ENCODE measurements at regions not wholly inside any gene's neighbourhood (a gene's known extent, or its start where the extent isn't known, plus 50 kb on each side); places are given as distances from the start of the nearest gene placed in this dataset.

- DNase-seq (ENCODE audit: low read depth): no peak
These were observed 75.9 kb downstream of the EDN3 start for GRCh38 chr20:59376109-59376841.

- DNase-seq (ENCODE audit: low read depth): no peak
These were observed 76.6 kb downstream of the EDN3 start for GRCh38 chr20:59376998-59377397.

- DNase-seq (ENCODE audit: low read depth): no peak
These were observed 77.4 kb downstream of the EDN3 start for GRCh38 chr20:59377842-59378241.

- no peak for DNase-seq (ENCODE audit: low read depth)
These were observed 78.0 kb downstream of the EDN3 start for GRCh38 chr20:59378396-59378795.

- no peak for DNase-seq (ENCODE audit: low read depth)
These were observed 78.6 kb downstream of the EDN3 start for GRCh38 chr20:59378966-59379365.

GRCh38 chr20:59381689-59382088, 81.3 kb downstream of the EDN3 start:
- no peak for DNase-seq (ENCODE audit: low read depth)

- DNase-seq (ENCODE audit: low read depth): no peak
These were observed 81.8 kb downstream of the EDN3 start for GRCh38 chr20:59382157-59382725.

GRCh38 chr20:59382907-59383306, 82.5 kb downstream of the EDN3 start:
- DNase-seq (ENCODE audit: low read depth): no peak

- no peak for DNase-seq (ENCODE audit: low read depth)
These were observed 84.6 kb downstream of the EDN3 start for GRCh38 chr20:59385038-59385437.

- DNase-seq (ENCODE audit: low read depth): no peak
These were observed 85.1 kb downstream of the EDN3 start for GRCh38 chr20:59385480-59385879.

GRCh38 chr20:59386809-59387208, 86.4 kb downstream of the EDN3 start:
- DNase-seq (ENCODE audit: low read depth): no peak

- DNase-seq (ENCODE audit: low read depth): no peak
These were observed 87.5 kb downstream of the EDN3 start for GRCh38 chr20:59387891-59388290.

GRCh38 chr20:59388402-59388801, 88.0 kb downstream of the EDN3 start:
- DNase-seq (ENCODE audit: low read depth): no peak

GRCh38 chr20:59390437-59390836, 90.0 kb downstream of the EDN3 start:
- DNase-seq (ENCODE audit: low read depth): no peak

- DNase-seq (ENCODE audit: low read depth): no peak
These were observed 91.6 kb downstream of the EDN3 start for GRCh38 chr20:59391975-59392374.

GRCh38 chr20:59392736-59393135, 92.3 kb downstream of the EDN3 start:
- DNase-seq (ENCODE audit: low read depth): no peak

GRCh38 chr20:59393142-59393541, 92.7 kb downstream of the EDN3 start:
- no peak for DNase-seq (ENCODE audit: low read depth)

GRCh38 chr20:59395729-59396128, 95.3 kb downstream of the EDN3 start:
- DNase-seq (ENCODE audit: low read depth): no peak

GRCh38 chr20:59398537-59399205, 98.3 kb downstream of the EDN3 start:
- DNase-seq (ENCODE audit: low read depth): no peak

GRCh38 chr20:59399426-59400099, 99.2 kb downstream of the EDN3 start:
- DNase-seq (ENCODE audit: low read depth): no peak

GRCh38 chr20:59400708-59401107, 100.3 kb downstream of the EDN3 start:
- DNase-seq (ENCODE audit: low read depth): no peak

- DNase-seq (ENCODE audit: low read depth): no peak
These were observed 102.3 kb downstream of the EDN3 start for GRCh38 chr20:59402681-59403080.
